K562 (cell line): ENCODE measurements at regions not wholly inside any gene's neighbourhood (a gene's known extent, or its start where the extent isn't known, plus 50 kb on each side); places are given as distances from the start of the nearest gene placed in this dataset.

Experiments used
- ATAC-seq: fragments of 200-7000 bp; cut with Tn5 transposase; 3 replicates; pipeline ENCODE4 v1.9.1; 2020; ENCODE audit warnings: moderate library complexity
- BruUV-seq: library from RNA; stranded (reverse); fragments of 400-500 nt; replicated peaks from 2 replicates; lab custom pipeline; 2021; lab: Mats Ljungman, UMichigan
- CTCF ChIA-PET: fragments of 300-600 bp; formaldehyde crosslinking; extraction: SDS; loops from one replicate; lab custom pipeline; 2021; ENCODE audit warnings: low intra/inter-chr PET ratio; lab: Yijun Ruan, JAX
- POLR2A ChIA-PET: fragments of 300-600, 350-650 bp; sonication (Branson Sonifier 250); formaldehyde crosslinking; extraction: SDS; loops from one replicate; lab custom pipeline; 2021; ENCODE audit warnings: antibody characterized with exemption, inconsistent platforms; lab: Yijun Ruan, JAX
- DNase-seq, 4 experiments: peaks; one replicate each; pipeline versions ENCODE4 v3.0.0 to v3.0.0-alpha.2; 2011 to 2018; ENCODE audit warnings: low spot score in 3 of 4, mixed read lengths in 3 of 4; ENCODE audit errors: extremely low read depth in 1 of 4
- FAIRE-seq: peaks from 2 replicates; lab custom pipeline; 2011; peaks lifted over from hg19 to GRCh38; lab: Jason Lieb, UNC
- H2AFZ ChIP-seq: 2 replicates; pipeline ENCODE4 v1.6.0; 2011; ENCODE audit warnings: low read depth, low read length, control low read depth, inconsistent platforms
- H3K27ac ChIP-seq: fragments of 200-600 bp; 3 replicates; pipeline ENCODE4 v1.8.0; 2011; ENCODE audit warnings: low read depth, mild to moderate bottlenecking, control low read depth, inconsistent platforms, low read length, moderate library complexity, mixed read lengths; ENCODE audit errors: extremely low read depth
- H3K27me3 ChIP-seq, 2 experiments: fragments of 300-600 bp in 1 of 2; 2 replicates in 1 of 2; 3 replicates in 1 of 2; pipeline versions ENCODE4 v1.6.0 to v1.8.0; 2011; ENCODE audit warnings: inconsistent platforms in 2 of 2, low read length in 2 of 2, mild to moderate bottlenecking in 1 of 2, mixed read lengths in 1 of 2, moderate library complexity in 1 of 2; ENCODE audit not compliant: control insufficient read depth in 2 of 2, insufficient read depth in 2 of 2
- H3K36me3 ChIP-seq: fragments of 300-600 bp; 3 replicates; pipeline ENCODE4 v1.8.0; 2011; ENCODE audit warnings: mild to moderate bottlenecking, low read length, inconsistent platforms; ENCODE audit not compliant: control insufficient read depth, insufficient read depth
- H3K4me1 ChIP-seq, 2 experiments: fragments of 200-600 bp in 1 of 2; replicated peaks in 1 of 2; 2 replicates in 1 of 2; 3 replicates in 1 of 2; pipeline versions ENCODE4 v1.5.1 to v1.8.0; 2011; ENCODE audit warnings: inconsistent platforms in 2 of 2, low read length in 2 of 2, mild to moderate bottlenecking in 1 of 2, mixed read lengths in 1 of 2, moderate library complexity in 1 of 2; ENCODE audit not compliant: control insufficient read depth in 2 of 2, insufficient read depth in 2 of 2
- H3K4me2 ChIP-seq: 2 replicates; pipeline ENCODE4 v1.6.1; 2011; ENCODE audit warnings: low read length, control low read depth, inconsistent platforms, mixed read lengths; ENCODE audit not compliant: insufficient read depth
- H3K4me3 ChIP-seq: fragments of 200-600 bp; sonication (generic), shearing (Covaris generic); 2 replicates; pipeline ENCODE4 v1.5.1; 2016; ENCODE audit warnings: control low read depth, inconsistent platforms
- H3K79me2 ChIP-seq: fragments of 200-600 bp; 3 replicates; pipeline ENCODE4 v1.8.0; 2011; ENCODE audit warnings: low read length, inconsistent platforms; ENCODE audit not compliant: control insufficient read depth, insufficient read depth
- H3K9ac ChIP-seq, 2 experiments: 2 replicates each; pipeline versions ENCODE4 v1.6.0 to v1.6.1; 2011; ENCODE audit warnings: low read depth in 2 of 2, low read length in 2 of 2, control low read depth in 1 of 2, inconsistent platforms in 1 of 2, mild to moderate bottlenecking in 1 of 2, mixed read lengths in 1 of 2; ENCODE audit not compliant: insufficient read depth in 1 of 2
- H3K9me1 ChIP-seq: one replicate; pipeline ENCODE4 v1.6.0; 2011; ENCODE audit warnings: inconsistent platforms, mild to moderate bottlenecking, low read length, moderate library complexity; ENCODE audit not compliant: control insufficient read depth, insufficient read depth
- H3K9me3 ChIP-seq: replicated peaks from 2 replicates; pipeline ENCODE4 v1.5.1; 2011; ENCODE audit warnings: low read depth, low read length, inconsistent platforms; ENCODE audit not compliant: control insufficient read depth, insufficient read depth
- H4K20me1 ChIP-seq: replicated peaks from 2 replicates; pipeline ENCODE4 v1.6.1; 2011; ENCODE audit warnings: low read length, inconsistent platforms, mixed read lengths; ENCODE audit not compliant: control insufficient read depth, insufficient read depth
- CAMTA2 ChIP-seq: fragments of 250-450 bp; sonication (Bioruptor Pico); conservative IDR thresholded peaks from 2 replicates; pipeline ENCODE4 v1.5.1; 2022
- ELF1 ChIP-seq: fragments of 200-800 bp; sonication (Bioruptor generic); IDR thresholded peaks from 2 replicates; pipeline ENCODE4 v1.6.1; 2016; ENCODE audit warnings: missing genetic modification characterization, missing compliant biosample characterization
- GABPB1 ChIP-seq: sonication (generic); formaldehyde crosslinking; IDR thresholded peaks from 2 replicates; pipeline ENCODE4 v1.8.0; 2022; ENCODE audit warnings: mild to moderate bottlenecking, missing genetic modification reagents
- KDM4B ChIP-seq, 2 experiments: fragments of 450-650 bp in 1 of 2; sonication (generic) in 1 of 2; IDR thresholded peaks; 2 replicates each; pipeline ENCODE4 v1.6.1; 2016 to 2017; ENCODE audit warnings: borderline replicate concordance in 2 of 2, antibody characterized with exemption in 1 of 2, low read depth in 1 of 2, mild to moderate bottlenecking in 1 of 2
- MAFG ChIP-seq: fragments of 450-650 bp; conservative IDR thresholded peaks from 2 replicates; pipeline ENCODE4 v1.6.1; 2016; ENCODE audit warnings: missing genetic modification characterization, missing compliant biosample characterization
- MAZ ChIP-seq, 2 experiments: fragments of 450-650 bp in 1 of 2; sonication (generic) in 1 of 2; formaldehyde crosslinking; IDR thresholded peaks in 1 of 2; conservative IDR thresholded peaks in 1 of 2; 2 replicates each; pipeline versions ENCODE4 v1.4.0 to v1.5.0; 2020; ENCODE audit warnings: mild to moderate bottlenecking in 1 of 2, missing genetic modification reagents in 1 of 2
- PPARD ChIP-seq: fragments of 250-450 bp; sonication (Bioruptor Pico); IDR thresholded peaks from 2 replicates; pipeline ENCODE4 v1.8.0; 2022; ENCODE audit warnings: inconsistent platforms, mild to moderate bottlenecking, moderate library complexity
- PTBP1 ChIP-seq: fragments of 200-400 bp; formaldehyde crosslinking; IDR thresholded peaks from 2 replicates; pipeline ENCODE4 v1.6.1; 2017; ENCODE audit warnings: low read depth, low read length
- RBM15 ChIP-seq: fragments of 200-400 bp; formaldehyde crosslinking; IDR thresholded peaks from 2 replicates; pipeline ENCODE4 v1.6.1; 2018; ENCODE audit warnings: mild to moderate bottlenecking, low read length, moderate library complexity; ENCODE audit not compliant: insufficient read depth
- SMAD2 ChIP-seq: fragments of 150-350 bp; IDR thresholded peaks from 2 replicates; pipeline ENCODE4 v1.6.1; 2014; ENCODE audit warnings: low read depth, mild to moderate bottlenecking, low read length
- SP1 ChIP-seq: sonication (generic); formaldehyde crosslinking; IDR thresholded peaks from 2 replicates; pipeline ENCODE4 v1.8.1; 2022; ENCODE audit warnings: mild to moderate bottlenecking, missing genetic modification reagents
- ZNF212 ChIP-seq: fragments of 450-650 bp; formaldehyde crosslinking; IDR thresholded peaks from 2 replicates; pipeline ENCODE4 v1.4.0; 2020; ENCODE audit warnings: mild to moderate bottlenecking
- ZNF217 ChIP-seq: sonication (generic); formaldehyde crosslinking; IDR thresholded peaks from 2 replicates; pipeline ENCODE4 v1.8.0; 2022; ENCODE audit warnings: mild to moderate bottlenecking, missing genetic modification reagents
- ZNF232 ChIP-seq: sonication (generic); formaldehyde crosslinking; IDR thresholded peaks from 2 replicates; pipeline ENCODE4 v1.8.0; 2022; ENCODE audit warnings: mild to moderate bottlenecking, missing genetic modification reagents
- ZNF263 ChIP-seq: sonication (generic); formaldehyde crosslinking; IDR thresholded peaks from 2 replicates; pipeline ENCODE4 v1.8.0; 2022; ENCODE audit warnings: mild to moderate bottlenecking, missing genetic modification reagents, borderline replicate concordance
- ZNF77 ChIP-seq: fragments of 250-450 bp; sonication (Bioruptor Pico); IDR thresholded peaks from 2 replicates; pipeline ENCODE4 v1.5.0; 2020
- WGBS: fragments of 100-300 bp; shearing (Covaris generic); methylation state at CpG from one replicate; pipeline ENCODE4 v1.1.6; 2016; ENCODE audit warnings: low coverage, mixed read lengths; ENCODE audit not compliant: insufficient coverage; ENCODE audit errors: missing lambda C conversion rate; 5-methylcytosine and 5-hydroxymethylcytosine counted together
- in situ Hi-C: fragments of 300-500 bp; cut with MboI; formaldehyde crosslinking; loops from 4 replicates; pipeline ENCODE4 v1.15.0; 2018; ENCODE audit warnings: inconsistent platforms, mixed read lengths
- intact Hi-C: fragments of 100-400 bp; cut with micrococcal nuclease; formaldehyde crosslinking; loops from 2 replicates; pipeline ENCODE4 v1.14.2; 2022
- TF ChIP-seq, protein P1 (sequence below): IDR thresholded peaks from 2 replicates; pipeline ENCODE4 v1.6.1; 2016; ENCODE audit warnings: missing genetic modification characterization, missing compliant biosample characterization
- TF ChIP-seq, protein P2 (sequence below): sonication (generic); formaldehyde crosslinking; IDR thresholded peaks from 2 replicates; pipeline ENCODE4 v1.8.0; 2022; ENCODE audit warnings: missing genetic modification reagents, mild to moderate bottlenecking, borderline replicate concordance
- TF ChIP-seq, protein P3 (sequence below): fragments of 450-650 bp; formaldehyde crosslinking; IDR thresholded peaks from 2 replicates; pipeline ENCODE4 v1.4.0; 2022; ENCODE audit warnings: missing genetic modification characterization

DNA sequence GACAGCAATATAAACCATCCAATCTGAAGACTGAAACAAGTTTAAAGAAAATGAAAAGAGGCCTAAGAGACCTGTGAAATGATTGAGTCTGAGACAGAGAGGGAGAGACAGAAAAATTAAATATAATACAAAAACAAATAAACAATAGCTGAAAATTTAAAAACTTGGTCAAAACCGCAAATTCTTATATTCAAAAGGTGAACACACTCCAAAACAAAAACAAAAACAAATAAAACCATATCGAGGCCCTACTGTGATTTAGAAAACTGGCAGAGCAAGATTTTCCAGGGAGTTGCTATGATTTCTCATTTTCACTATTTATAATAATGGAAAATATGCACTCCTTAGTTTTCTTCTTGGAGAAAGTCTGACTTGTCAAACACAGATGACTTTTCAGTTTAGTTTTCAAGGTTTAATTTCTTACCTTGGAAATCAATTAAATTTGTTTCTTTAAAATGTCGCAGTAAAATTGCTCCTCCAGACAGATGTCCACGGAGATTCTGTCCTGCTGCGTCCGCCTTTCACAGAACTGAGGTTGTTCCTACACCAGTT is 1420.3 kb downstream of the UQCRFS1 start (continued):
- TF ChIP-seq PTBP1 (no peak), MAFG (tag) (no peak)
- TF ChIP-seq, protein P1, sequence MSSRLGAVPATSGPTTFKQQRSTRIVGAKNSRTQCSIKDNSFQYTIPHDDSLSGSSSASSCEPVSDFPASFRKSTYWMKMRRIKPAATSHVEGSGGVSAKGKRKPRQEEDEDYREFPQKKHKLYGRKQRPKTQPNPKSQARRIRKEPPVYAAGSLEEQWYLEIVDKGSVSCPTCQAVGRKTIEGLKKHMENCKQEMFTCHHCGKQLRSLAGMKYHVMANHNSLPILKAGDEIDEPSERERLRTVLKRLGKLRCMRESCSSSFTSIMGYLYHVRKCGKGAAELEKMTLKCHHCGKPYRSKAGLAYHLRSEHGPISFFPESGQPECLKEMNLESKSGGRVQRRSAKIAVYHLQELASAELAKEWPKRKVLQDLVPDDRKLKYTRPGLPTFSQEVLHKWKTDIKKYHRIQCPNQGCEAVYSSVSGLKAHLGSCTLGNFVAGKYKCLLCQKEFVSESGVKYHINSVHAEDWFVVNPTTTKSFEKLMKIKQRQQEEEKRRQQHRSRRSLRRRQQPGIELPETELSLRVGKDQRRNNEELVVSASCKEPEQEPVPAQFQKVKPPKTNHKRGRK = peak; percentile 74

DNA sequence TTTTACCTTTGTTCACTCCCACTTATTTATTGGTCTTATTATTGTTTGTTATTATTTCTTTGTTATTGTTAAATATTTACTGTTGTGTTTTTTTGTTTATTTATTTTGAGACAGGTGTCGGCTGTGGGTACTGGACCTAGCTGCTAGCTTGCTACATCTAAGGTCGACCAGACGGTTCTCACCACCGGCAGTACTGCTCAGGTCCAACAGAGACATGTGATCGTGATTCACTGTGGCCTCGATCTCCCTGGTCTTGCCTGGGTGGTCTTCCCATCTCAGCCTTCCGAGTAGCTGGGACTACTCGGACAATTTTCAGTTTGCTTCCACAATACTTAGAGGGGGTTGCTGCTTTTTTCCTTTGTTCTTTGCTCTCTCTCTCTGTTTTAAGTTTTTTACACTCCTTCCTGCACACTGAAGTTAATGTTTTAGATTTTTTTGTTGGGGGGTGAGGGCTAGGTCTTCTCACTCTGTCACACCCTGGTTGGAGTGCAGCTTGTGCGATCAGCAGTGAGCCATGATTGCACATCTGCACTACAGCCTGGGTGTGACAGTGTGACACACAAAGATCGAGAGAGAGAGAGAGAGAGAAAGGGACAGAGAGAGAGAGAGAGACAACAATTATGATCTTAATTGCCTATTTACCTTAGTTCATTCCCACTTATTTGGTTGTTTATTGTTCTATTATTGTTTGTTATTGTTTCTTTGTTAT is 1432.4 kb downstream of the UQCRFS1 start:
- H3K79me2 ChIP-seq = peaks cover 21% of the 10 kb centered on the region; the same call in 2 of the 3 replicates
- H3K27ac ChIP-seq = no peak overlapping the region
- H3K27me3 ChIP-seq = no peaks in the 10 kb centered on the region
- no peaks in the 10 kb centered on the region for H3K4me1 ChIP-seq
- BruUV-seq = no TSS peak
- no peak overlapping the region for H2AFZ ChIP-seq
- H3K36me3 ChIP-seq = peaks cover 10% of the 10 kb centered on the region; the same call in 1 of the 3 replicates
- 87% methylated on average over 10 of the region's 10 CpGs for WGBS
- ATAC-seq = no peak
- intact Hi-C loops = no loop called here
- peaks cover 3% of the 10 kb centered on the region; the same call in 1 of the 2 replicates for H3K9me3 ChIP-seq
- no peak overlapping the region for H3K4me3 ChIP-seq
- POLR2A ChIA-PET = no interaction called here
- FAIRE-seq = no peak
- H3K4me2 ChIP-seq = no peak overlapping the region
- CTCF ChIA-PET = no interaction called here
- no peak overlapping the region for H3K9ac ChIP-seq
- no peaks in the 10 kb centered on the region for H4K20me1 ChIP-seq
- no peaks in the 10 kb centered on the region for H3K9me1 ChIP-seq
- no peak for DNase-seq
- in situ Hi-C loops = no loop called here
- TF ChIP-seq ZNF212 (CRISPR knock-in tag) (no peak), KDM4B (IDR thresholded peaks at IDR 0.05; ENCODE audit: borderline replicate concordance in 2 of 2, low read depth in 1 of 2) (no peak), ZNF232 (no peak), RBM15 (no peak), ELF1 (tag) (no peak), SMAD2 (no peak), ZNF217 (no peak), MAZ (CRISPR knock-in tag; conservative IDR thresholded peaks at IDR 0.05 in 1 of 2, IDR thresholded peaks at IDR 0.05 in 1 of 2) (no peak), PPARD (no peak), ZNF263 (CRISPR knock-in tag) (no peak), GABPB1 (CRISPR knock-in tag) (no peak), CAMTA2 (CRISPR knock-in tag) (no peak), ZNF77 (CRISPR knock-in tag) (no peak), SP1 (no peak)
- TF ChIP-seq, protein P2, sequence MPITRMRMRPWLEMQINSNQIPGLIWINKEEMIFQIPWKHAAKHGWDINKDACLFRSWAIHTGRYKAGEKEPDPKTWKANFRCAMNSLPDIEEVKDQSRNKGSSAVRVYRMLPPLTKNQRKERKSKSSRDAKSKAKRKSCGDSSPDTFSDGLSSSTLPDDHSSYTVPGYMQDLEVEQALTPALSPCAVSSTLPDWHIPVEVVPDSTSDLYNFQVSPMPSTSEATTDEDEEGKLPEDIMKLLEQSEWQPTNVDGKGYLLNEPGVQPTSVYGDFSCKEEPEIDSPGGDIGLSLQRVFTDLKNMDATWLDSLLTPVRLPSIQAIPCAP (CRISPR knock-in tag) = no peak
- TF ChIP-seq, protein P3, sequence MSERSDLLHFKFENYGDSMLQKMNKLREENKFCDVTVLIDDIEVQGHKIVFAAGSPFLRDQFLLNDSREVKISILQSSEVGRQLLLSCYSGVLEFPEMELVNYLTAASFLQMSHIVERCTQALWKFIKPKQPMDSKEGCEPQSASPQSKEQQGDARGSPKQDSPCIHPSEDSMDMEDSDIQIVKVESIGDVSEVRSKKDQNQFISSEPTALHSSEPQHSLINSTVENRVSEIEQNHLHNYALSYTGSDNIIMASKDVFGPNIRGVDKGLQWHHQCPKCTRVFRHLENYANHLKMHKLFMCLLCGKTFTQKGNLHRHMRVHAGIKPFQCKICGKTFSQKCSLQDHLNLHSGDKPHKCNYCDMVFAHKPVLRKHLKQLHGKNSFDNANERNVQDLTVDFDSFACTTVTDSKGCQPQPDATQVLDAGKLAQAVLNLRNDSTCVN (CRISPR knock-in tag) = no peak
